SW480 (cell line): ENCODE measurements at regions not wholly inside any gene's neighbourhood (a gene's known extent, or its start where the extent isn't known, plus 50 kb on each side); places are given as distances from the start of the nearest gene placed in this dataset.

Experiments
- DNase-seq: peaks from one replicate; pipeline ENCODE4 v3.0.0-alpha.2; 2016; ENCODE audit warnings: low spot score

- no peak for DNase-seq
Observed at GRCh38 chr16:54677308-54677950, 253.2 kb upstream of the IRX5 start.

GRCh38 chr16:54673313-54673712, 257.4 kb upstream of the IRX5 start:
- DNase-seq: no peak

- DNase-seq: no peak
Observed at GRCh38 chr16:54672500-54672899, 258.2 kb upstream of the IRX5 start.

GRCh38 chr16:54657709-54658102, 273.0 kb upstream of the IRX5 start:
- no peak for DNase-seq

- DNase-seq: peak; percentile 56
Observed at GRCh38 chr16:54657058-54657708, 273.5 kb upstream of the IRX5 start.

GRCh38 chr16:54655121-54655590, 275.5 kb upstream of the IRX5 start:
- no peak for DNase-seq

GRCh38 chr16:54654429-54654828, 276.2 kb upstream of the IRX5 start:
- no peak for DNase-seq

- DNase-seq: peak; percentile 23
Observed at GRCh38 chr16:54652201-54652770, 278.4 kb upstream of the IRX5 start.

- DNase-seq: no peak
Observed at GRCh38 chr16:54651440-54652195, 279.0 kb upstream of the IRX5 start.

- DNase-seq: no peak
Observed at GRCh38 chr16:54649876-54650275, 280.8 kb upstream of the IRX5 start.

GRCh38 chr16:54648575-54648974, 282.1 kb upstream of the IRX5 start:
- DNase-seq: no peak

- DNase-seq: no peak
Observed at GRCh38 chr16:54647725-54648221, 282.9 kb upstream of the IRX5 start.

- no peak for DNase-seq
Observed at GRCh38 chr16:54647216-54647615, 283.4 kb upstream of the IRX5 start.

GRCh38 chr16:54645345-54645744, 285.3 kb upstream of the IRX5 start:
- DNase-seq: no peak

GRCh38 chr16:54636221-54636793, 294.4 kb upstream of the IRX5 start:
- no peak for DNase-seq

- DNase-seq: no peak
Observed at GRCh38 chr16:54633943-54634362, 296.7 kb upstream of the IRX5 start.

- DNase-seq: no peak
Observed at GRCh38 chr16:54632322-54633220, 298.1 kb upstream of the IRX5 start.

GRCh38 chr16:54631782-54632181, 298.9 kb upstream of the IRX5 start:
- DNase-seq: no peak

GRCh38 chr16:54630284-54630967, 300.2 kb upstream of the IRX5 start:
- no peak for DNase-seq

GRCh38 chr16:54628796-54629625, 301.7 kb upstream of the IRX5 start:
- peak; percentile 84 for DNase-seq
